HG03159 (cell line): ENCODE measurements at regions not wholly inside any gene's neighbourhood (a gene's known extent, or its start where the extent isn't known, plus 50 kb on each side); places are given as distances from the start of the nearest gene placed in this dataset.

Source experiments
- ATAC-seq: cut with Tn5 transposase; IDR thresholded peaks from one replicate; pipeline ENCODE4 v1.9.1; 2021; ENCODE audit warnings: mild to moderate bottlenecking, moderate library complexity; ENCODE audit not compliant: unreplicated experiment

DNA sequence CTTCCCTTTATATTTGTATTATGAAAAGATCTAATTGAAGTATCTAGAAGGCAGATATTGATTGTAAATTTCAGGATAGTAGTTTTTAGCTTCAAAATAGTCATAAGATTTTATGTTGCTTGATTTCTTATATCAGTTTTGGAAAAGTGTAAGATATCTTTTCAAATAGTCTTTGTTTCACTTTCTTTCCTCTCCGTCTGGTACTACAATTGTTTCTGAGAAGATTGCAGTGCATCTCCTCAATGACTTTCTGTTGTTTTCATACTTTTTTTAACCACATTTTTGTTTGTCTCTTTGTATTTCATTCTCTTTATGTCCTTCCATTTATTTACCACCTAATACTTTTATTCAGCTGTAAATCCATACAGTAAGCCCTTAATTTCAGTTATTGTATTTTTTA, 964.6 kb upstream of the B3GALT2 start:
- peak; percentile 45 for ATAC-seq

- no peak for ATAC-seq
These were observed 963.8 kb upstream of the B3GALT2 start for GRCh38 chr1:194150242-194150641.

DNA sequence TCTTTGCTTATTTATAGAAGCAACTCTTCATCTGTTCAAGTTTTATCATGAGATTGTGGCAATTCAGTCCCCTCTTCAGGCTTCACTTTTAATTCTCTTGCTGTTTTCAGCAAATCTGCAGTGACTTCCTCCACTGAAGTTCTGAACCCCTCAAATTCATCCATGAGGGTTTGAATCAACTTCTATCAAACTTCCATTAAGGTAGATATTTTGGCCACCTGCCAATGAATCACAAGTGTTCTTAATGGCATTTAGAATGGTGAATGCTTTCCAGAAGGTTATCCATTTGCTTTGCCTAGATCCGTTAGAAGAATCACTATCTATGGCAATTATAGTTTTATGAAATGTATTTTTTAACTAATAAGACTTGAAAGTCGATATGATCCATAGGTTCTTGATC, 946.7 kb upstream of the B3GALT2 start:
- no peak for ATAC-seq

GRCh38 chr1:194118086-194118485, 931.7 kb upstream of the B3GALT2 start:
- no peak for ATAC-seq

DNA sequence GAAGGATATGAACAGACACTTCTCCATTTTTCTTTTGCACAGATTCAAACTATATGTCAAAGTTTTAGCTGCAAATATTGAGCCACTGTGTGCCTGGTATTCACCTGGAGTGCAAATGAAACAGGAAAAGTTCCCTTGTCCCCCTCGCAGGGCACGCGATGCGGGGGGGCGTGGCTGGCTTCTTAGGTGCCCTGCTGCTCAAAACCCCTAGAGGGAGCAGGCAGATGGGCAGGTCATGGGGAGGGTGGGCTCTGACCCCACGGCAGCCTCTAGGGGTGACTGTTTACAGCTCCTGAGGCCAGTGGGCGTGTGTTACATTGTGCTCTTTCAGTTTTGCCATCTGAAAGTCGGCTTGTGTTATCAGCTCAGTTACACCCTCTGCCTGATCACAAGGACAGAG, 931.2 kb upstream of the B3GALT2 start:
- peak; percentile 50 for ATAC-seq

DNA sequence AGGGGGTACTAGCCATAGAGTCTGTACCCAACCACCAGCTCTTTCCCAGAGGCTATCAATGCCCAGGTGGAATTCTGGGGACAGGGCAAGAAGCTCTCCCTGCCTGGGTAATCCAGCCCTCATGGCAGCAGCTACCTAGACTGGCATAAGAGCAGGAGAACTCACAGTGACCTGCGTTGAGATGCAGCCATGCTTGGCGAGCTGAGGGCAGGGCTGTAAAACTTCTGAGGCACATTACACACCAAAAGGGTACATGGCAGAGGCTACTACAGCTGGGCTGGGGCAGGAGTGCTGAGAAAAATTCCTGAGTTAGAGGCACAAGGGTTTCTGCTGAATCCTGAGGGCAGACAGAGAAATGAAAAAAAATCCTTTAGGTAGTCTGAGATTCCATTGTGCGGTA, 927.9 kb upstream of the B3GALT2 start:
- ATAC-seq: no peak

GRCh38 chr1:194105381-194105780, 919.0 kb upstream of the B3GALT2 start:
- ATAC-seq: no peak

DNA sequence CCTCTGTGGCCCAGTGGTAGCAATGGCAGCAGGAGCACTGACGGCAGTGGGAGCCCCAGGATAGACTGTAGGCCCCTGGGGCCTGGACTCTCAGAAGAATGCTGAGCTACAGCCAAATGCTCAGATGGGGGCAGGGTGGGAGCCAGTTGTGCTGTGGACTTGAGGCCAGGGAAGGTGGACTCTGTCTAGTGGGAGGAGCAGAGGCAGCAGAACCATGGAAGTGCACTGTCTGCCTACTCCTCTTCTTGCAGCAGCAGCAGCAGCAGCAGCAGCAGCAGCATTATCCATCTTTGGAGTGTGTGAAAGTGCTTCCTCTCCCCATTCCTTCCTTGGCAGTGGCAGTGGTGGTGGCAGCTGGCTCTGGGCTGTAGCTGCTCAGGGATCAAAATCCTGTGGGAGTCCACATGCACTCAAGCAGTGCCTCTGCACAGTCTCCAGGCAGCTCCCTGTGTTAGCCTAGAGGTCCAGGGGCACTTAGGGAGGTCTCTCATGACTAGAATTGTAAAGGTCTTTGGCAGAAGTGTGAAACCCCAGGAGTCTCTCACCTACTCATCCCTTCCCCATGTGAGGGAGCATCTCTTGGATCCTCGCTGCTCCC, 917.9 kb upstream of the B3GALT2 start:
- ATAC-seq: no peak

GRCh38 chr1:194103516-194104246, 917.3 kb upstream of the B3GALT2 start:
- no peak for ATAC-seq

DNA sequence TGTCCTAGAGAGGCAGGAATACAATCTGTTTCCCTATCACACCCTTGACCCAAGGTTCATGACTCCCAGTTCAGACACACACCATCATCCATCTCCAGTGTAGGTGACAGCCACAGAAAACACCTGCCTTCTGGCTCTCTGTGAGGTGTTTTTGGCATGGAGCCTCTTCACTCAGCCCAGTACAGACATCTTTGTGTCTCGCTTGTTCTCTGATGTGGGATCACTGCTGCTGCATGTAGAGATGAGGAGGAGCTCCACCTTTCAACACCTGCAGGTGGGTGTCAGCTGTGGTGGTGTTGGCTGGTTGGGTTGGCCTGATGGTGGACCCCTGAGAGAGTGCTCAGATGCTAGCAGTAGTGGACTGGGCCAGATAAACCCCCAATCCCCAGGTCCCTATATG, 916.7 kb upstream of the B3GALT2 start:
- ATAC-seq: no peak

GRCh38 chr1:194102607-194103006, 916.2 kb upstream of the B3GALT2 start:
- no peak for ATAC-seq

GRCh38 chr1:194084755-194085154, 898.3 kb upstream of the B3GALT2 start:
- peak; percentile 43 for ATAC-seq

DNA sequence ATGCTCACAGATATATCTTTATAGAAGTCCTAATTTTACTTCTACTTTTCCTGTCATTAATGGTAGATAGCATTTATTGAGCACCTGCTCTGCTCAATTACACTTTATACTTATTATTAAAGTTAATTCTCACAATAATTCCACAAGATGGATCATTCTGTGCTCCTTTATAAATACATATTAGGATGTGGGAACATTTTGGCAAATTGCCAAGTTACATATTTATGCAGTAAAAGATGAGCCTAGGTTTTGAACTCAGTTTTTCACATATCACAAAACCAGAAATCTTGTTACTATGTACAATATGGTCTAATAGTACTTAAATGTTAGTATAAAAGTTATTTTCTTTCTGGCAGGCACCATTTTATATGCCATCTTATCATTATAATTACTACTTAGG, 895.0 kb upstream of the B3GALT2 start:
- ATAC-seq: no peak

DNA sequence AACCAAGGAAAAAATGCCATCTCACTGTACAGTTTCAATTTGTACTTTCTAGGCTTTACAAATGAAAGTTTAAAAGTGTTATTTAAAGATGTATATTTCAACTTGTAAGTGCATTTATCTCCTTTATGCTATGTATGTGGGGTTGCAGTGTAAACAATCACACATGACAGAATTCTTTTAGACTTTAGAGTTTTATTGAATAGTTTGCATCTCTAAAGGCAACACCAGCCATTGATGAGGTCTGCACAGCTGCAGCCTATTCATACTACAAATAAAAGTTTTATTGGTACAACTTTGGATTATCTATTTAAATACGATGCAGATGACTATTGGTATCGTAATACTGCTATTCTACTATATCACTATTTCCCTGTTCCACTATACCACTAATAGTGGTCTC, 894.4 kb upstream of the B3GALT2 start:
- ATAC-seq: no peak

- ATAC-seq: peak; percentile 90
These were observed 892.4 kb upstream of the B3GALT2 start for GRCh38 chr1:194078765-194079164.

GRCh38 chr1:194076646-194077045, 890.2 kb upstream of the B3GALT2 start:
- ATAC-seq: no peak

GRCh38 chr1:194073833-194074232, 887.4 kb upstream of the B3GALT2 start:
- no peak for ATAC-seq

GRCh38 chr1:194071205-194071604, 884.8 kb upstream of the B3GALT2 start:
- ATAC-seq: no peak

DNA sequence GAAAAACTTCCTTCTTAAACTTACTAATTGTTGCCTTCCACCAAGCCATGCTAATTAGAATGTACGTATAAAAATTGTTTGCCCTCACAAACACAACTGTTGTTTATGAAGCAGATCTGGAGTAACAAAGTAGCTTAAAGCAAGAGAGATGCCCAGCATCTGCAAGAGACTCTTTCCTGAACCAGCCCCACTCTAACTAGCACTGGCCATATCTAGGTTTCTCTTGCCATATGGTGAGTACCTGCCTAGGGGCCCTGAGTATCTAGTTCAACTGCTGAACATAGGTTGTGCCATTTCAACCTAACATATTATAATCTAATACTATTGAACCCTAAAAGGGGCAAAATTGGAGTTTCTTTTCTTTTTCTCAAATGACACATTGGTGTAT, 883.4 kb upstream of the B3GALT2 start:
- no peak for ATAC-seq

GRCh38 chr1:194069168-194069830, 882.9 kb upstream of the B3GALT2 start:
- ATAC-seq: no peak

- no peak for ATAC-seq
These were observed 882.2 kb upstream of the B3GALT2 start for GRCh38 chr1:194068446-194069167.

- ATAC-seq: no peak
These were observed 881.4 kb upstream of the B3GALT2 start for GRCh38 chr1:194067772-194068171.
